HG02870 (cell line): ENCODE measurements at regions not wholly inside any gene's neighbourhood (a gene's known extent, or its start where the extent isn't known, plus 50 kb on each side); places are given as distances from the start of the nearest gene placed in this dataset.

Experiments used
- ATAC-seq: cut with Tn5 transposase; IDR thresholded peaks from one replicate; pipeline ENCODE4 v1.9.1; 2021; ENCODE audit warnings: mild to moderate bottlenecking, moderate library complexity; ENCODE audit not compliant: unreplicated experiment

DNA sequence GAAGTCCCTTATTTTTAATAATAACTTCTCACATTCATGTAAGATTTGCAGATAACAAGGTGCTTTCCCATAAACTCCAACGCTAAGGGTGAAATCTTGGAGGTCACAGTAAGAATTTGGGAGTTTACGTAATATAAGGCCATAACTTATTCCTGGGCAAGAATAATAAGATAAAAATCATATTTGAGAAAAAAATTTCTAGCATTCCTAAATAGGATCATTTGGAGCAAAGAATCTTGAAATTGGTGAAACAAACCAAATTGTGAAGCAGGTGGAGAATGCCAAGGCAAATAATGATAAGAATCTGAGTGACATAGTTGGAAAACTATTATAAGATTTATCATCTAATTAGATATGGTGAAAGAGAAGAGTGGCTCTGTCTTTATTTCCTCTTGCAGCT lies 50.4 kb upstream of the FGF16 start:
- ATAC-seq, result no peak
